ENCODE measurements at regions not wholly inside any gene's neighbourhood (a gene's known extent, or its start where the extent isn't known, plus 50 kb on each side); places are given as distances from the start of the nearest gene placed in this dataset.

GRCh38 chr2:14524041-14524802 lies 108.3 kb upstream of the LRATD1 start:
- TF ChIP-seq CTCF (optimal IDR thresholded peaks at IDR 0.05 in 1 of 3, IDR thresholded peaks at IDR 0.05 in 1 of 3, conservative IDR thresholded peaks at IDR 0.05 in 1 of 3; ENCODE audit: extremely low read depth in 1 of 3, insufficient read depth in 2 of 3, low read length in 3 of 3): no peak
- no peak for TF ChIP-seq EZH2 (IDR thresholded peaks at IDR 0.05; ENCODE audit: low read length)
- no peak overlapping the region for H2AFZ ChIP-seq (ENCODE audit: control insufficient read depth, low read length)
- H3K27me3 ChIP-seq (ENCODE audit: control insufficient read depth, extremely low read depth, insufficient read depth, low read length): no peaks in the 10 kb centered on the region
- no peak for DNase-seq (ENCODE audit: low read depth, low spot score)
- no peaks in the 10 kb centered on the region for H4K20me1 ChIP-seq (ENCODE audit: control insufficient read depth, extremely low read depth, insufficient read depth, low read length)
- H3K79me2 ChIP-seq (ENCODE audit: control insufficient read depth, insufficient read depth, low read length): no peaks in the 10 kb centered on the region
- no peak overlapping the region for H3K4me2 ChIP-seq (ENCODE audit: control insufficient read depth, extremely low read depth, insufficient read depth, low read depth, low read length)
- dilution Hi-C loops (cut with MboI; ENCODE audit: extremely low pct_ligation_motif_present, low sequenced_read_pairs): no loop called here
- H3K27ac ChIP-seq (ENCODE audit: control insufficient read depth, insufficient read depth, low read length): peak overlapping the region; percentile 65
- H3K36me3 ChIP-seq (ENCODE audit: control insufficient read depth in 2 of 2, extremely low read depth in 1 of 2, insufficient read depth in 2 of 2, low read length in 2 of 2): no peaks in the 10 kb centered on the region
- no peak overlapping the region for H3K9ac ChIP-seq (ENCODE audit: control insufficient read depth, extremely low read depth, insufficient read depth, low read length)
- H3K4me1 ChIP-seq (ENCODE audit: control insufficient read depth, extremely low read depth, insufficient read depth, low read length): peaks cover 20% of the 10 kb centered on the region
- H3K9me1 ChIP-seq (ENCODE audit: control insufficient read depth, extremely low read depth, insufficient read depth, low read length): no peaks in the 10 kb centered on the region
- H3K9me3 ChIP-seq (ENCODE audit: control insufficient read depth, low read depth, low read length): no peaks in the 10 kb centered on the region
- FAIRE-seq: peak; percentile 67
- no peak overlapping the region for H3K4me3 ChIP-seq (ENCODE audit: control insufficient read depth in 2 of 3, extremely low read depth in 1 of 3, insufficient read depth in 2 of 3, low read depth in 1 of 3, low read length in 3 of 3)

GRCh38 chr2:14524803-14525080 lies 107.8 kb upstream of the LRATD1 start:
- no peak for DNase-seq (ENCODE audit: low read depth, low spot score)
- no peaks in the 10 kb centered on the region for H3K79me2 ChIP-seq (ENCODE audit: control insufficient read depth, insufficient read depth, low read length)
- H3K9me1 ChIP-seq (ENCODE audit: control insufficient read depth, extremely low read depth, insufficient read depth, low read length): no peaks in the 10 kb centered on the region
- no peak overlapping the region for H3K4me3 ChIP-seq (ENCODE audit: control insufficient read depth in 2 of 3, extremely low read depth in 1 of 3, insufficient read depth in 2 of 3, low read depth in 1 of 3, low read length in 3 of 3)
- peak overlapping the region; percentile 65 for H3K27ac ChIP-seq (ENCODE audit: control insufficient read depth, insufficient read depth, low read length)
- H3K4me1 ChIP-seq (ENCODE audit: control insufficient read depth, extremely low read depth, insufficient read depth, low read length): peaks cover 23% of the 10 kb centered on the region
- no peak overlapping the region for H2AFZ ChIP-seq (ENCODE audit: control insufficient read depth, low read length)
- no peaks in the 10 kb centered on the region for H3K36me3 ChIP-seq (ENCODE audit: control insufficient read depth in 2 of 2, extremely low read depth in 1 of 2, insufficient read depth in 2 of 2, low read length in 2 of 2)
- dilution Hi-C loops (cut with MboI; ENCODE audit: extremely low pct_ligation_motif_present, low sequenced_read_pairs): no loop called here
- H3K4me2 ChIP-seq (ENCODE audit: control insufficient read depth, extremely low read depth, insufficient read depth, low read depth, low read length): no peak overlapping the region
- H3K9ac ChIP-seq (ENCODE audit: control insufficient read depth, extremely low read depth, insufficient read depth, low read length): no peak overlapping the region
- H3K9me3 ChIP-seq (ENCODE audit: control insufficient read depth, low read depth, low read length): no peaks in the 10 kb centered on the region
- H4K20me1 ChIP-seq (ENCODE audit: control insufficient read depth, extremely low read depth, insufficient read depth, low read length): no peaks in the 10 kb centered on the region
- peak; percentile 64 for FAIRE-seq
- no peak for TF ChIP-seq CTCF (optimal IDR thresholded peaks at IDR 0.05 in 1 of 3, IDR thresholded peaks at IDR 0.05 in 1 of 3, conservative IDR thresholded peaks at IDR 0.05 in 1 of 3; ENCODE audit: extremely low read depth in 1 of 3, insufficient read depth in 2 of 3, low read length in 3 of 3)
- TF ChIP-seq EZH2 (IDR thresholded peaks at IDR 0.05; ENCODE audit: low read length): no peak
- no peaks in the 10 kb centered on the region for H3K27me3 ChIP-seq (ENCODE audit: control insufficient read depth, extremely low read depth, insufficient read depth, low read length)
